MM.1S (cell line): ENCODE measurements at regions not wholly inside any gene's neighbourhood (a gene's known extent, or its start where the extent isn't known, plus 50 kb on each side); places are given as distances from the start of the nearest gene placed in this dataset.

Experiments
- DNase-seq: peaks from one replicate; pipeline ENCODE4 v3.0.0-alpha.2; 2015
- H2AFZ ChIP-seq: fragments of 300-600 bp; sonication (generic); 2 replicates; pipeline ENCODE4 v1.6.0; 2016; ENCODE audit warnings: antibody characterized with exemption, low read length
- H3F3A ChIP-seq: fragments of 300-600 bp; sonication (generic); 2 replicates; pipeline ENCODE4 v1.6.1; 2016; ENCODE audit warnings: mild to moderate bottlenecking, antibody characterized with exemption, low read length, moderate library complexity, mixed read lengths; ENCODE audit not compliant: insufficient read depth
- H3K27ac ChIP-seq: fragments of 300-600 bp; sonication (generic); 2 replicates; pipeline ENCODE4 v1.5.1; 2016; ENCODE audit warnings: mild to moderate bottlenecking, low read length
- H3K27me3 ChIP-seq: fragments of 300-600 bp; sonication (generic); replicated peaks from 2 replicates; pipeline ENCODE4 v1.6.0; 2016; ENCODE audit warnings: low read length; ENCODE audit not compliant: insufficient read depth
- H3K36me3 ChIP-seq: fragments of 300-600 bp; sonication (generic); replicated peaks from 2 replicates; pipeline ENCODE4 v1.6.1; 2016; ENCODE audit warnings: mild to moderate bottlenecking, low read length, mixed read lengths; ENCODE audit not compliant: insufficient read depth
- H3K4me1 ChIP-seq: fragments of 300-600 bp; sonication (generic); 2 replicates; pipeline ENCODE4 v1.6.1; 2016; ENCODE audit warnings: low read length, mixed read lengths
- H3K4me2 ChIP-seq: fragments of 300-600 bp; sonication (generic); 2 replicates; pipeline ENCODE4 v1.6.0; 2016; ENCODE audit warnings: low read depth, low read length
- H3K4me3 ChIP-seq: fragments of 300-600 bp; sonication (generic); 2 replicates; pipeline ENCODE4 v1.5.1; 2016; ENCODE audit warnings: low read length, mixed read lengths
- H3K79me2 ChIP-seq: fragments of 300-600 bp; sonication (generic); 2 replicates; pipeline ENCODE4 v1.6.1; 2016; ENCODE audit warnings: mixed run types, low read length, mixed read lengths
- H3K9ac ChIP-seq: fragments of 300-600 bp; sonication (generic); 2 replicates; pipeline ENCODE4 v1.6.1; 2016; ENCODE audit warnings: low read length, mixed read lengths
- H3K9me2 ChIP-seq: fragments of 300-600 bp; sonication (generic); replicated peaks from 2 replicates; pipeline ENCODE4 v1.6.1; 2016; ENCODE audit warnings: mild to moderate bottlenecking, low read length, mixed read lengths; ENCODE audit not compliant: insufficient read depth
- H3K9me3 ChIP-seq: fragments of 300-600 bp; sonication (generic); replicated peaks from 2 replicates; pipeline ENCODE4 v1.6.1; 2016; ENCODE audit warnings: mild to moderate bottlenecking, low read length, mixed read lengths; ENCODE audit not compliant: insufficient read depth
- H4K20me1 ChIP-seq: fragments of 300-600 bp; sonication (generic); 2 replicates; pipeline ENCODE4 v1.6.1; 2016; ENCODE audit warnings: mild to moderate bottlenecking, low read length, moderate library complexity, mixed read lengths; ENCODE audit not compliant: insufficient read depth
- EZH2 ChIP-seq: fragments of 300-600 bp; sonication (generic); optimal IDR thresholded peaks from 2 replicates; pipeline ENCODE3; 2017; ENCODE audit warnings: low read depth, mild to moderate bottlenecking, antibody characterized with exemption, low read length, mixed read lengths
- EZH2phosphoT487 ChIP-seq: fragments of 300-600 bp; sonication (generic); IDR thresholded peaks from 2 replicates; pipeline ENCODE4 v1.6.1; 2018; ENCODE audit warnings: antibody characterized with exemption, low read length
- TF ChIP-seq, protein P1 (sequence below): fragments of 300-600 bp; sonication (generic); IDR thresholded peaks from 2 replicates; pipeline ENCODE4 v1.5.1; 2016; ENCODE audit warnings: antibody characterized with exemption, low read length, mixed read lengths

DNA sequence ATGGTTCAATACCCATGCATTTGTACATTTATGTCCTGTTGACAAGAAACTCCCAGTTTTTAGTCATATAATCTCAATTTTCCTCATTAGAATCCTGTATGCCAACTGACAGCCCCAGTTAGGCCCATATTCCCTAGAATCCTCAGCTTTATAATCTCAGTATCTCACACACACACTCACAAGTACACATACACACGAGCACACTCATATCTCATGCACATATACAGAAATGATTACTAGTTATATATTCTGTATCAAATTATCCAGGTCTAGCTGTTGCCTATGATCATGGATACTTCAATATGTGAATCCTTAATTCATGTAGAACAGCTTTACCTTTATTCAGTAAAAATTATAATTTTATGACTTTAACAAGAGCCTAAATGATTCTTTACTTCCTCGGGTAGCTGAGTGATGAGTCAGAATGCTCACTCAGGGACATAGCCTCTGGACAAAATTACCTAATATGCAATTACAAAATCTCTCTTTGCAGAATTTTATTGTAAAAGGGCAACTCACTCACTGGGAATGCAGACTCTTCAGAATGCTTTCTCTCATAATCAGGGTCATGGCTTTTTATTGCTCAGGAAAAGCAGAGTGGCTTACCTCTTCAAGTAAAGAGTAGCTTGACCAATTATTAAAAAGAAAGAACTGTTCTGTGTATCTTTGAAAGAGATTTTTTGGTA is 193.6 kb upstream of the PIK3C3 start:
- Histone ChIP-seq H3K27ac (no peak overlapping the region), H3K4me1 (no peaks in the 10 kb centered on the region)
- TF ChIP-seq EZH2phosphoT487 (no peak), EZH2 (no peak)
- TF ChIP-seq, protein P1, sequence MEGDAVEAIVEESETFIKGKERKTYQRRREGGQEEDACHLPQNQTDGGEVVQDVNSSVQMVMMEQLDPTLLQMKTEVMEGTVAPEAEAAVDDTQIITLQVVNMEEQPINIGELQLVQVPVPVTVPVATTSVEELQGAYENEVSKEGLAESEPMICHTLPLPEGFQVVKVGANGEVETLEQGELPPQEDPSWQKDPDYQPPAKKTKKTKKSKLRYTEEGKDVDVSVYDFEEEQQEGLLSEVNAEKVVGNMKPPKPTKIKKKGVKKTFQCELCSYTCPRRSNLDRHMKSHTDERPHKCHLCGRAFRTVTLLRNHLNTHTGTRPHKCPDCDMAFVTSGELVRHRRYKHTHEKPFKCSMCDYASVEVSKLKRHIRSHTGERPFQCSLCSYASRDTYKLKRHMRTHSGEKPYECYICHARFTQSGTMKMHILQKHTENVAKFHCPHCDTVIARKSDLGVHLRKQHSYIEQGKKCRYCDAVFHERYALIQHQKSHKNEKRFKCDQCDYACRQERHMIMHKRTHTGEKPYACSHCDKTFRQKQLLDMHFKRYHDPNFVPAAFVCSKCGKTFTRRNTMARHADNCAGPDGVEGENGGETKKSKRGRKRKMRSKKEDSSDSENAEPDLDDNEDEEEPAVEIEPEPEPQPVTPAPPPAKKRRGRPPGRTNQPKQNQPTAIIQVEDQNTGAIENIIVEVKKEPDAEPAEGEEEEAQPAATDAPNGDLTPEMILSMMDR: no peak

DNA sequence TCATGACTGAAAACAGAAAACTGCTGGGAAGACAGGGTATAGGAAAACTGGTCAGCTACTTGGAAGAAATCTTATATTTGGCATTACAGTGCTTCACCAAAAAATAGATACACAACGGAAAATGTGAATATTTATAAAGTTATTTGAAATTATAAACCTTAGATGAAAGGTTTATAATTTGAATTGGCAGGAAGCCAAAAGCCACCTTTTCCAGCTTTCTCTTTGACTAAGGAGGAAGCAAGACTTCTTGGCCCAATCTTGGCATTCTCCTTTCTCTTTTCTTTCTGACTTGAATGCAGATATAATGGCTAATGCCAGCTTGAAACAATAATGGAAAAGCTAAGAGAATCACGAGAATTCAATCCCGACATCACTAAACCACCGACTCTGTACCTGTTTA is 196.5 kb upstream of the PIK3C3 start:
- Histone ChIP-seq H3K9me3 (no peaks in the 10 kb centered on the region), H3K9ac (no peak overlapping the region), H3K36me3 (no peaks in the 10 kb centered on the region), H3F3A (no peaks in the 10 kb centered on the region), H3K79me2 (no peaks in the 10 kb centered on the region), H3K27me3 (no peaks in the 10 kb centered on the region), H3K27ac (no peak overlapping the region), H3K4me2 (no peak overlapping the region), H3K9me2 (no peaks in the 10 kb centered on the region), H4K20me1 (no peaks in the 10 kb centered on the region), H3K4me1 (no peaks in the 10 kb centered on the region), H2AFZ (no peak overlapping the region), H3K4me3 (no peak overlapping the region)
- TF ChIP-seq, protein P1: no peak
- TF ChIP-seq EZH2phosphoT487 (no peak), EZH2 (no peak)
- no peak for DNase-seq

More for the DNA sequence above, 193.6 kb upstream of the PIK3C3 start:
- Histone ChIP-seq H3K4me3 (no peak overlapping the region), H3K79me2 (no peaks in the 10 kb centered on the region), H2AFZ (no peak overlapping the region), H4K20me1 (no peaks in the 10 kb centered on the region), H3K36me3 (no peaks in the 10 kb centered on the region), H3K27me3 (no peaks in the 10 kb centered on the region), H3K4me2 (no peak overlapping the region), H3F3A (no peaks in the 10 kb centered on the region), H3K9me2 (no peaks in the 10 kb centered on the region), H3K9ac (no peak overlapping the region), H3K9me3 (no peaks in the 10 kb centered on the region)
- DNase-seq: no peak

DNA sequence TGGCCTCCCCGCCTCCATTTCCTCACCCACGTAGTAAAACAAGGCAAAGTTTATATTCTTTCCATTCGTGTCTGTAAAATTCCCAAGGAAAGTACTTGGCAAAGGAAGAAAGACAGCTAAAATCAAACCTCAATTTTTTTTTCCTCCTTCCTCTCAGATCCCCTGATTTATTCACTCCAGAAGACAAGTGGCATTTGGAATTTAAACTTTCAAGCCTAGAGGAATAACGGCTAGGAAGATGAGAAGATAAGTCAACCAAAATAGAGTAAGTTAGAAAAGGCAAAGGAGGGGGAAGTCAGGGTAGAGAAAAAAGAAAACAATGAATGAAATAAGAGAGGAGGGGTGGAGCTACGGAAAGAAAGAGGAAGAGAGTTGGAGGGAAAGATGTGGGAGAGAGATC is 198.9 kb upstream of the PIK3C3 start:
- H3K9me2 ChIP-seq: no peaks in the 10 kb centered on the region
- no peak overlapping the region for H3K9ac ChIP-seq
- no peak overlapping the region for H3K4me3 ChIP-seq
- no peak overlapping the region for H3K4me2 ChIP-seq
- no peaks in the 10 kb centered on the region for H4K20me1 ChIP-seq
- no peaks in the 10 kb centered on the region for H3K4me1 ChIP-seq
- H3K79me2 ChIP-seq: no peaks in the 10 kb centered on the region
- no peak for DNase-seq
- no peak overlapping the region for H3K27ac ChIP-seq
- H2AFZ ChIP-seq: no peak overlapping the region
- no peaks in the 10 kb centered on the region for H3F3A ChIP-seq
- H3K36me3 ChIP-seq: no peaks in the 10 kb centered on the region
- no peaks in the 10 kb centered on the region for H3K27me3 ChIP-seq
- TF ChIP-seq, protein P1: no peak
- no peak for TF ChIP-seq EZH2
- no peak for TF ChIP-seq EZH2phosphoT487
- H3K9me3 ChIP-seq: no peaks in the 10 kb centered on the region
